Middle frontal gyrus (tissue), 1 donor: ENCODE measurements at regions not wholly inside any gene's neighbourhood (a gene's known extent, or its start where the extent isn't known, plus 50 kb on each side); places are given as distances from the start of the nearest gene placed in this dataset.

Experiments
- DNase-seq: peaks from one replicate; pipeline ENCODE4 v3.0.0-alpha.2; 2015; ENCODE audit warnings: low spot score; ENCODE audit errors: extremely low spot score

DNA sequence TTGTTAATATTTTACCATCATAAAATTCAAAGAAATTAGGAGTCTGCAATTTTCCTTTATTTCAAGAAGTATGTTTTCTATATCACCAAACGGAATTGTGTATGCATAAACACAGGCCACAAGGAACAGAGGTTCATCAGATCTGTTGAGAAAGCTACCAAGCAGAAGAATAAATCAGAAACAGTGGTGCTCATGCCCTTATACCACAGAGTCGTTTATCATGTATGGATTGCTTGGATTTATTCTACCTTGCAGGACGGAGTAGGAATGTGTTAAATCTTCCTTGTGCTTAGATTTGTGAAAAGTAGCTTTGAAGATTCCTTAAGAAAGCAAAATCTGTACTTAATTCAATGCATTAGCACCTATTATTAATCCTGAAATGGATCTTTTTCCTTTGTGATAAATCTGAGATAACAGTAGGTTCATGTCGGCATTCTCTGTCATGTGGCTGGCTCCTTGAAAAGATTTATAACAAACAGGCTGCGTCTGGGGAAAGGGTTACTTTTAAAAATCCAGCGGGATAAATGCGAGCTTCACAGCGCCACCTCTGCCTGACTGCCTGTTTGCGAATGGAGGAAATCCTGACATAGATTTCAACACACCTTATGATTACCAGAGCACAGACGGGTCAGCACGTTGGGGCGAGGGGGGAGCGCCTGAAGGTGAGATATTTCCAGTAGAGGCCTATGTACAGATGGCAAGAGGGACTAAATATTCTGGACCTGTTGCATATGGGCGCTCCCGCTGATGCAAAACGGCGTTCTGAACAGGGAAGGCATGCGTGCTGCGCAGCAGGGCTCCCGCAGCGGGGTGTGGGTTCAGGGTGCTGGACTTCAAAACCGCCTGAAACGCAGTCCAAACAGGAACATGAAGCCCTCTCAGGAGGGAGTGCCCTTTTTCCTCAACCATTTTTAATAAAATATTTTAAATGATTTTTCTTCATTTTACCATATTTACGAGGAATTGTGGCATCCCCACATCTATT is 445.5 kb upstream of the SGCG start:
- DNase-seq = no peak

GRCh38 chr13:22736084-22736767 is 444.6 kb upstream of the SGCG start:
- DNase-seq = no peak

DNA sequence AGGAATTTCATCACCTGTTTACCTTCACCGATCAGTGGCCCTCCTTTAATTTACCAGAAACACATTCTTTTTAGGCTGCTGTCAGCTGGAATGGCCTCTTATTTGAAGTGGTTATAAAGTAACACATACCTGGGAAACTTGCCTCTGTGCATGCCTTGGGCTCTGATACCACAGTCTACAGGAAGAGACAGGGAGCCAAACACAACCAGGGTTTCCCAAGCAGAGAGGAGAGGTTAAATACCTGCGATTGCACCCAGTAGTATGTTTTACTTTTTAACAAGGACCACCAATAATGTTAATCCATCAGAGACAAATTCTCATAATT is 444.0 kb upstream of the SGCG start:
- no peak for DNase-seq

- DNase-seq = no peak
Measured at GRCh38 chr13:22738357-22738756, 442.4 kb upstream of the SGCG start.

DNA sequence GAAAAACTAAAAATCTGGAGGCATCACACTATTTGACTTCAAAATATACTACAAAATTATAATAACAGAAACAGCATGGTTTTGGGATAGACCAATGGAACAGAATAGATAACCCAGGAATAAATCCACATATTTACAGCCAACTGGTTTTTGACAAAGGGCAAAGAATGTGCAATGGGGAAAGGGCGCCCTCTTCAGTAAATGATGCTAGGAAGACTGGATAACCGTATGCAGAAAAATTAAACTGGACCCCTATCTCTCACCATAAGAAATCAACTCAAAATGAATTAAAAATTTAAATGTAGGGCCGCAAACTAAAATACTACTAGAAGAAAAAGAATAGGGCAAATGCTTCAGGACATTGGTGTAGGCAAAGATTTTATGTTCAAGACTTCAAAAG is 440.5 kb upstream of the SGCG start:
- no peak for DNase-seq

GRCh38 chr13:22744688-22745452 is 435.9 kb upstream of the SGCG start:
- no peak for DNase-seq

DNA sequence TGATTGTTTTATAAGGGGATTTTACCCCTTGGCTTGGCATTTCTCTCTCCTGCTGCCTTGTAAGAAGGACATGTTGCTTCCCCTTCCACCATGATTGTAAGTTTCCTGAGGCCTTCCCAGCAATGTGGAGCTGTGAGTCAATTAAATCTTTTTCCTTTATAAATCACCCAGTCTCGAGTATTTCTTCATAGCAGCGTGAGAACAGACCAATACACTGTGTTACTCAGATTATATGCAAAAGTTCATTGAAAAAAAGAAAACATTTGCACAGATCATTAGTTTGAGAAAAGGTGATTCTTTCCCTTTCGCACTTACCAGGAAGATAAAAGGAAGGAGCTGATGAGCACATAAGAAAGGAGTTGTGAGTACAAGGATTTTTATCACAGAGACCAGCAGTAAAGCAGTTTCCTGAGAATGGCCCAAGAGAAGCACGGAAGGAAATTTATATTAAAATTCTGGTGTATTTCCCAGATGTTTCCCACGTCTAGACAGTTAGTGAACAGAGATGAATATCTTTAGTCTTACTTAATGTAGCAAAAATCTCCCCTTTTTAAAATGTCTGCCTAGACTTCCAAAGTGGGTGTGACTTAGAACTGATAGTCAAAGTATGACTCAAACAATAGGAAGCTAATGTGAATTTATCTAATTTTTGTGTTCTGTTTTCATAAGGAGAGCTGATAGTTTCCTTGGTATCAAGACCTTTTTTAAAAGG is 431.8 kb upstream of the SGCG start:
- no peak for DNase-seq

DNA sequence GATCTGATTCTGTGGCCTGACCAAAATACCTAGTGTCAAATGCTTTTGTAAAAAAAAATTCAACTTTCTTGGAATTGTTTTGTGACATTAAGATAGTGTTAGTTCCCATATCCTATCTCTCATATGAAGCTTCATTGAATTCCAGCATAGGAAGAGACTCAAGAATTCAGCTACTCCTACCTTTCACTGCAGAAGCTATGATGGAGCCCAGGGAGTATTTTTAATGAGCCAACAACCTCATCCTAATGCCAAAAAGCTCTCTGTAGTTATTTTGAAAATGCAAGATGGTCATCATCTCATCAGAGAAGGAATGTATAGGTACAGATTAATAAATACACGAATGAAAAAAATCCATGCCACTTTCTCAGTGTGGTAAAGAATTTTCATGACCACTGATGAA is 431.2 kb upstream of the SGCG start:
- DNase-seq = no peak

GRCh38 chr13:22757530-22758120 is 423.2 kb upstream of the SGCG start:
- DNase-seq = no peak

GRCh38 chr13:22758245-22758644 is 422.5 kb upstream of the SGCG start:
- DNase-seq = no peak

- no peak for DNase-seq
Measured at GRCh38 chr13:22761709-22762108, 419.1 kb upstream of the SGCG start.

- no peak for DNase-seq
Measured at GRCh38 chr13:22765547-22765946, 415.2 kb upstream of the SGCG start.

GRCh38 chr13:22770891-22771290 is 409.9 kb upstream of the SGCG start:
- no peak for DNase-seq

DNA sequence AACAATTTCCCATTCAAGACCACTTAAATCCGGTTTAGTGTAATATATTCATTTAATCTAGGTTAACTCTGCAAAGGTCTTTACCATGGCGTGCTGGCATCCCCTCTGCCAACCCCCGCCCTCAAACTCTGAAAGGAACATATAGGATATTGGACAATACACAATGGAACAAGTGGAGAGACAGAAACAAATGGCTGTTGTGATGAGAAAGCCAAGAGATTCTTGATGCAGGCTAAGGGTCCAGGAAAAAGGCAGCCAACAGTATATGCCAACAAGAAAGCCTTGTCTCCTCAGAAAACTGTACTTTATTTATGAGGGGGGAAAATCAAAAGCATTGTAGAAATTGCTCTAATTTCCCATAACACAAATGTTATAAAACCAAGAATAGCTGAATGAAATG is 407.3 kb upstream of the SGCG start:
- DNase-seq = no peak

DNA sequence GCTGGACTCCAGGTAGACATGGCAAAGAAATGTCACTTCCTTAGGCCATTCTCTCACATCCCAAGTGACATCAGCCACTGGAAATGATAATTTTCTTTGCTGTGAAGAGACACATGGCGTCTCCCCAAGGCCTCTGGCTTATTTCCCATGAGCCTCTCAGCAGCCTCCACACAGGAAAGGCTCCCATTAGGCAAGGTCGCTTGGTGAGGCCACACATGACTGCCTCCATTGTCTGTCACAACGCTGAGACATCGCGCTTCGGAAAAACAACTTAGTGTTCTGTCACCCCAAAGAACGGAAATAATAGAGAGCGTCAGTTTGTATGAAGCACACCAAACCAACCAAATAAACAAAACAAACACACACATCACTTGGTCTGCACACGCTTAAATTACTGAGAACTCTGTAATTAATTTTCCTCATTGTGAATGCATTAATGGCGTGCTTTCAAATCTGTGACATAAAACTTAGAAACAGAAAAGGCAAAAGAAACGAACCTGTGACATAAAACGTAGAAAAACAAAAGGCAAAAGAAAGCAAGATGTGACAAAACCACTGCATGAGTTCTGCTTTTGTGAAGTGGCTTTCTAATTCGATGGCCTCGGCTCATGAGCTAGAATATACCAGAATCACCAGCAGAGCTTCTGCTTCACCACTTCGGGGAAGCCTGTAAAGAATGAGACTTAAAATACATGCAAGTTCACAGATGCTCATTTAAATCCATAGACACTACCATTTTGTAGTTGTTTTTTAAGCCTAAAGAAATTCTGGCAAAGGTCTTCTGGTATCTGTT is 404.2 kb upstream of the SGCG start:
- DNase-seq = no peak

GRCh38 chr13:22777207-22777606 is 403.6 kb upstream of the SGCG start:
- no peak for DNase-seq

- DNase-seq = no peak
Measured at GRCh38 chr13:22789027-22789593, 391.7 kb upstream of the SGCG start.

- no peak for DNase-seq
Measured at GRCh38 chr13:22789916-22790315, 390.9 kb upstream of the SGCG start.

- no peak for DNase-seq
Measured at GRCh38 chr13:22793598-22794134, 387.1 kb upstream of the SGCG start.
